ENCODE measurements at regions not wholly inside any gene's neighbourhood (a gene's known extent, or its start where the extent isn't known, plus 50 kb on each side); places are given as distances from the start of the nearest gene placed in this dataset.

DNA sequence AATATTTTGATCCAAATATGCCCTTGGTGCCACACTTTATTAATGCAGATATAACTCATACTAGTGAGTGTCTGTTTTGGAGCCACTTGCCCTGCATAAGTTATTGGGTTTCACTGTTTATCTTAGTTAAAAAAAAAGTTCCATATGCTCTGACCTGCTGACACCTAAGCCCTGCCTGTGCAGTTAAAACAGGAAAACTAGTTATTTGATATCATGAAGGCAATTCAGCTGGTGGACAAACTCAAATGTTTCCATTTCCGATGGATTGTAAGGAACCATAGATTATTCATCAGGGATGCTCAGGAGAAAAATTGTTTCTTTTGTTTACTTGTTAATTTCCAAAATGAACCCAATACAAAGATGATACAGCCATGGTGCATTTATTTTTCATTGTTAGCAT lies 68.3 kb downstream of the NR2F2 start:
- TF ChIP-seq CTCF (IDR thresholded peaks at IDR 0.05) (no peak), POLR2A (IDR thresholded peaks at IDR 0.05) (no peak)

All from prostate gland (tissue), 2 donors.